A549 (cell line): ENCODE measurements at regions not wholly inside any gene's neighbourhood (a gene's known extent, or its start where the extent isn't known, plus 50 kb on each side); places are given as distances from the start of the nearest gene placed in this dataset.

Experiments used
- ATAC-seq, 2 experiments: fragments of 200-7000 bp in 1 of 2; fragments of >200 bp in 1 of 2; cut with Nextera tagmentation in 1 of 2; cut with Tn5 transposase in 1 of 2; 3 replicates each; pipeline versions ENCODE4 v1.8.0 to v1.9.1; 2018 to 2020; ENCODE audit warnings: mild to moderate bottlenecking in 1 of 2, moderate library complexity in 1 of 2
- CTCF ChIA-PET: fragments of 300-600 bp; sonication (Branson Sonifier 250); formaldehyde crosslinking; extraction: SDS; loops from one replicate; lab custom pipeline; 2021; ENCODE audit warnings: antibody characterized with exemption, inconsistent platforms; lab: Yijun Ruan, JAX
- POLR2A ChIA-PET: fragments of 350-600 bp; formaldehyde crosslinking; extraction: SDS; loops from one replicate; lab custom pipeline; 2021; ENCODE audit warnings: antibody characterized with exemption, inconsistent platforms; lab: Yijun Ruan, JAX
- DNase-seq, 2 experiments: peaks; one replicate each; pipeline versions ENCODE4 v3.0.0 to v3.0.0-alpha.2; 2011 to 2016; ENCODE audit warnings: low read depth in 1 of 2, low spot score in 1 of 2
- FAIRE-seq: peaks from 2 replicates; lab custom pipeline; 2011; peaks lifted over from hg19 to GRCh38; lab: Jason Lieb, UNC
- H3K27ac ChIP-seq, 2 experiments: fragments of >200 bp; sonication (Bioruptor Twin); formaldehyde crosslinking; 3 replicates each; pipeline ENCODE4 v1.5.1; 2016 to 2017
- H3K4me1 ChIP-seq: fragments of >200 bp; sonication (Bioruptor Twin); formaldehyde crosslinking; 3 replicates; pipeline ENCODE4 v1.6.1; 2016
- H3K4me2 ChIP-seq: fragments of >200 bp; sonication (Bioruptor Twin); formaldehyde crosslinking; 3 replicates; pipeline ENCODE4 v1.6.1; 2016
- H3K4me3 ChIP-seq: fragments of >200 bp; sonication (Bioruptor Twin); formaldehyde crosslinking; 3 replicates; pipeline ENCODE4 v1.5.1; 2016
- H3K9me3 ChIP-seq: fragments of >200 bp; sonication (Bioruptor Twin); formaldehyde crosslinking; 3 replicates; pipeline ENCODE4 v1.6.1; 2016
- EP300 ChIP-seq, 2 experiments: fragments of >200 bp; sonication (Bioruptor Twin); formaldehyde crosslinking; IDR thresholded peaks; 2 replicates in 1 of 2; 3 replicates in 1 of 2; pipeline ENCODE4 v1.6.1; 2016 to 2017
- ESRRA ChIP-seq: fragments of 150-350 bp; IDR thresholded peaks from 2 replicates; pipeline ENCODE4 v1.6.1; 2014; ENCODE audit warnings: mild to moderate bottlenecking, low read length, borderline replicate concordance
- FOSB ChIP-seq: fragments of 250-450 bp; sonication (Bioruptor Pico); IDR thresholded peaks from 2 replicates; pipeline ENCODE4 v1.5.0; 2020; ENCODE audit warnings: mild to moderate bottlenecking, moderate library complexity
- FOSL2 ChIP-seq, 2 experiments: fragments of 450-650 bp in 1 of 2; fragments of >200 bp in 1 of 2; sonication (Bioruptor Twin) in 1 of 2; formaldehyde crosslinking; IDR thresholded peaks; 2 replicates each; pipeline versions ENCODE4 v1.5.0 to v1.6.1; 2016 to 2020; ENCODE audit warnings: mild to moderate bottlenecking in 1 of 2, moderate library complexity in 1 of 2
- FOXS1 ChIP-seq: fragments of 250-450 bp; sonication (Bioruptor Pico); IDR thresholded peaks from 2 replicates; pipeline ENCODE4 v1.5.0; 2020; ENCODE audit warnings: mild to moderate bottlenecking, moderate library complexity
- GATA3 ChIP-seq: IDR thresholded peaks from 2 replicates; pipeline ENCODE4 v1.6.1; 2012; ENCODE audit warnings: borderline replicate concordance
- HEYL ChIP-seq: fragments of 250-450 bp; sonication (Bioruptor Pico); IDR thresholded peaks from 2 replicates; pipeline ENCODE4 v1.8.0; 2021; ENCODE audit warnings: mild to moderate bottlenecking, moderate library complexity
- JUN ChIP-seq, 2 experiments: fragments of >200 bp; sonication (Bioruptor Twin); formaldehyde crosslinking; IDR thresholded peaks; 2 replicates in 1 of 2; 3 replicates in 1 of 2; pipeline ENCODE4 v1.6.1; 2016 to 2017
- MAFK ChIP-seq: fragments of 450-650 bp; IDR thresholded peaks from 2 replicates; pipeline ENCODE4 v1.6.1; 2014; ENCODE audit not compliant: partially characterized antibody
- MAZ ChIP-seq: fragments of 150-350 bp; IDR thresholded peaks from 2 replicates; pipeline ENCODE4 v1.6.1; 2014; ENCODE audit warnings: antibody characterized with exemption, low read depth, low read length, borderline replicate concordance
- NFE2L2 ChIP-seq: fragments of 150-350 bp; conservative IDR thresholded peaks from 2 replicates; pipeline ENCODE4 v1.6.1; 2014; ENCODE audit warnings: low read length
- NPAS2 ChIP-seq: fragments of 250-450 bp; sonication (Bioruptor Pico); IDR thresholded peaks from 2 replicates; pipeline ENCODE4 v1.8.0; 2022; ENCODE audit warnings: mild to moderate bottlenecking, moderate library complexity, borderline replicate concordance
- NR3C1 ChIP-seq: fragments of >200 bp; sonication (Bioruptor Twin); formaldehyde crosslinking; IDR thresholded peaks from 3 replicates; pipeline ENCODE4 v1.6.1; 2017
- POLR2A ChIP-seq: IDR thresholded peaks from 2 replicates; pipeline ENCODE4 v1.6.1; 2012; ENCODE audit warnings: mild to moderate bottlenecking, low read length
- RAD21 ChIP-seq, 2 experiments: fragments of >200 bp in 1 of 2; sonication (Bioruptor Twin) in 1 of 2; formaldehyde crosslinking in 1 of 2; IDR thresholded peaks in 1 of 2; conservative IDR thresholded peaks in 1 of 2; 2 replicates in 1 of 2; 3 replicates in 1 of 2; pipeline ENCODE4 v1.6.1; 2012 to 2018; ENCODE audit warnings: inconsistent platforms in 1 of 2
- RFX5 ChIP-seq: fragments of 450-650 bp; IDR thresholded peaks from 2 replicates; pipeline ENCODE4 v1.7.1; 2014; ENCODE audit warnings: antibody characterized with exemption, mild to moderate bottlenecking, moderate library complexity
- SREBF2 ChIP-seq: fragments of 450-650 bp; IDR thresholded peaks from 2 replicates; pipeline ENCODE4 v1.6.1; 2014; ENCODE audit warnings: mild to moderate bottlenecking, moderate library complexity
- TFCP2L1 ChIP-seq: fragments of 250-450 bp; sonication (Bioruptor Pico); IDR thresholded peaks from 2 replicates; pipeline ENCODE4 v1.5.0; 2021; ENCODE audit warnings: mild to moderate bottlenecking
- ZFP36 ChIP-seq: fragments of 450-650 bp; IDR thresholded peaks from 2 replicates; pipeline ENCODE4 v1.6.1; 2014; ENCODE audit warnings: borderline replicate concordance; ENCODE audit not compliant: partially characterized antibody
- ZNF302 ChIP-seq: fragments of 250-450 bp; sonication (Bioruptor Pico); IDR thresholded peaks from 2 replicates; pipeline ENCODE4 v1.9.0; 2021; ENCODE audit warnings: inconsistent platforms, mild to moderate bottlenecking, moderate library complexity
- ZSCAN20 ChIP-seq: fragments of 250-450 bp; sonication (Bioruptor Pico); IDR thresholded peaks from 2 replicates; pipeline ENCODE4 v1.8.0; 2022; ENCODE audit warnings: mild to moderate bottlenecking, moderate library complexity
- WGBS: methylation state at CpG from one replicate; pipeline ENCODE4 v1.1.6; 2017; ENCODE audit errors: missing lambda C conversion rate; 5-methylcytosine and 5-hydroxymethylcytosine counted together
- TF ChIP-seq, protein P1 (sequence below): IDR thresholded peaks from 2 replicates; pipeline ENCODE4 v1.6.1; 2012; ENCODE audit warnings: low read depth, borderline replicate concordance
- TF ChIP-seq, protein P2 (sequence below): fragments of 250-450 bp; sonication (Bioruptor Pico); IDR thresholded peaks from 2 replicates; pipeline ENCODE4 v1.5.0; 2021; ENCODE audit warnings: mild to moderate bottlenecking, moderate library complexity, borderline replicate concordance
- TF ChIP-seq, protein P3 (sequence below): IDR thresholded peaks from 2 replicates; pipeline ENCODE4 v1.6.1; 2012
- TF ChIP-seq, protein P4 (sequence below): fragments of >200 bp; sonication (Bioruptor Twin); formaldehyde crosslinking; IDR thresholded peaks from 3 replicates; pipeline ENCODE4 v1.6.1; 2016

DNA sequence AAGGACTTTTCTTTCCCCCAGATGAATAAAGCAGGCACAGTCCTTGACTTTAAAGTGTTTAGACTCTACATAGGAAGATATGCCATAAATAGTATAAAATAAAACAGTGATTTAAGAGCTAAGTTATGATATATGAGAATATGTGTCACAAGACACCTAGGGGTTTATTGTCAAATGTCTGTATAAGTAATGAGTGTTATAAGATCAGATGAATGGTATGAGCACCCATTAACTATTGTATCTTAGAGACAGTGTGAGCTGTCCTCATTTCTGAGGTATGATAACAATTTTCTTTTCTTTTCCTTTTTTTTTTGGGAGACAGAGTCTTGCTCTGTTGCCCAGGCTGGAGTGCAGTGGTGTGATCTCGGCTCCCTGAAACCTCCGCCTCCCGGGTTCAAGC is 365.3 kb downstream of the RND3 start:
- no peak for DNase-seq
- POLR2A ChIA-PET: no interaction called here
- no peak for FAIRE-seq
- H3K4me3 ChIP-seq: no peak overlapping the region
- WGBS: 94% methylated on average over 3 of the region's 3 CpGs
- H3K4me1 ChIP-seq: peaks cover 66% of the 10 kb centered on the region
- peak overlapping the region; percentile 82 to 89; a peak in 5 of 6 replicates for H3K27ac ChIP-seq
- H3K4me2 ChIP-seq: no peak overlapping the region
- no peak for TF ChIP-seq RAD21 (conservative IDR thresholded peaks at IDR 0.05 in 1 of 2, IDR thresholded peaks at IDR 0.05 in 1 of 2)
- no peak for TF ChIP-seq FOSL2 (IDR thresholded peaks at IDR 0.05)
- TF ChIP-seq FOSL2 (CRISPR knock-in tag; IDR thresholded peaks at IDR 0.05): no peak
- no peak for TF ChIP-seq JUN (IDR thresholded peaks at IDR 0.05)
- no peak for TF ChIP-seq ZFP36
- TF ChIP-seq FOXS1: no peak
- TF ChIP-seq, protein P1, sequence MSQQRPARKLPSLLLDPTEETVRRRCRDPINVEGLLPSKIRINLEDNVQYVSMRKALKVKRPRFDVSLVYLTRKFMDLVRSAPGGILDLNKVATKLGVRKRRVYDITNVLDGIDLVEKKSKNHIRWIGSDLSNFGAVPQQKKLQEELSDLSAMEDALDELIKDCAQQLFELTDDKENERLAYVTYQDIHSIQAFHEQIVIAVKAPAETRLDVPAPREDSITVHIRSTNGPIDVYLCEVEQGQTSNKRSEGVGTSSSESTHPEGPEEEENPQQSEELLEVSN: no peak
- TF ChIP-seq MAZ: no peak
- no peak for TF ChIP-seq RFX5
- TF ChIP-seq FOSB (CRISPR knock-in tag): no peak
- no peak for TF ChIP-seq NPAS2 (CRISPR knock-in tag)
- TF ChIP-seq ZNF302: no peak
- no peak for TF ChIP-seq POLR2A
- ATAC-seq: no peak
- CTCF ChIA-PET: no interaction called here
- no peaks in the 10 kb centered on the region for H3K9me3 ChIP-seq

DNA sequence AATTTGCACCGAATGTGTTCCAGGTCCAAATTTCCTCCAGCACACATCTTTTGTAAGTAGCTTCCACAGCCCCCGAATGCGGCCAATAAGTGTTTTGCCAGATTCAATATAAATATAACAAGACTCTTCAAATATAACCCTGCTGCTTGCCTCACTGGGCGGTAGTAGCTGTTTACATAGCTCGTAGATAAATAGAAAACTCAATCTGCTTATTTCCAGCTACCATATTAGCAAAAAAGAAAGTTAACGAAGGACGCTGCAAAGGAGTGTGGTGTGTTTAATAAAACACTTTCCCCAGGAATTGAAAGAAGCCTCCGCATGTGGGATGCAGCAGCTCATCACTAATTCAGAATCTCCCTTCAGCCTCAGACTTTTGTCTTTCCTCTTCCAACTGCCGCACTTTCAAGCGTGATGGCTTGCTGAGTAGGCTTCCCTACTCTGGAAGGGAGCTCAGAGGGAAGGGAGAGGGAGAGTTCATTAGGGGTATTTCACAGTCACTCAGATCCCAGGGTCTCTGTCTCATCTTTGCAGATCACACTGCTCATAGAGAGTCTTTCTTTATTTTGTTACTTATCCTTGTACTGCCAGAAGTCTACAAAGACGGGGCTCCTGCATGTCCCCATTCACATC is 367.0 kb downstream of the RND3 start:
- DNase-seq (no peak), ATAC-seq (peak in 1 of 2 experiments; percentile 67; a peak in 3 of 6 replicates), FAIRE-seq (no peak)
- H3K4me3 ChIP-seq: peak overlapping the region; percentile 18; the same call in 1 of the 3 replicates
- WGBS: 21% methylated on average over 11 of the region's 11 CpGs
- peaks cover 49% of the 10 kb centered on the region for H3K4me1 ChIP-seq
- peak overlapping the region; percentile 81 for H3K4me2 ChIP-seq
- no peaks in the 10 kb centered on the region for H3K9me3 ChIP-seq
- no peak for TF ChIP-seq MAZ
- TF ChIP-seq, protein P2, sequence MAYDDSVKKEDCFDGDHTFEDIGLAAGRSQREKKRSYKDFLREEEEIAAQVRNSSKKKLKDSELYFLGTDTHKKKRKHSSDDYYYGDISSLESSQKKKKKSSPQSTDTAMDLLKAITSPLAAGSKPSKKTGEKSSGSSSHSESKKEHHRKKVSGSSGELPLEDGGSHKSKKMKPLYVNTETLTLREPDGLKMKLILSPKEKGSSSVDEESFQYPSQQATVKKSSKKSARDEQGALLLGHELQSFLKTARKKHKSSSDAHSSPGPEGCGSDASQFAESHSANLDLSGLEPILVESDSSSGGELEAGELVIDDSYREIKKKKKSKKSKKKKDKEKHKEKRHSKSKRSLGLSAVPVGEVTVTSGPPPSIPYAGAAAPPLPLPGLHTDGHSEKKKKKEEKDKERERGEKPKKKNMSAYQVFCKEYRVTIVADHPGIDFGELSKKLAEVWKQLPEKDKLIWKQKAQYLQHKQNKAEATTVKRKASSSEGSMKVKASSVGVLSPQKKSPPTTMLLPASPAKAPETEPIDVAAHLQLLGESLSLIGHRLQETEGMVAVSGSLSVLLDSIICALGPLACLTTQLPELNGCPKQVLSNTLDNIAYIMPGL (CRISPR knock-in tag): no peak
- no peak for TF ChIP-seq HEYL
- TF ChIP-seq GATA3: no peak
- TF ChIP-seq TFCP2L1 (CRISPR knock-in tag): no peak
- TF ChIP-seq NFE2L2: no peak
- no peak for TF ChIP-seq EP300 (IDR thresholded peaks at IDR 0.05)
- TF ChIP-seq, protein P3, sequence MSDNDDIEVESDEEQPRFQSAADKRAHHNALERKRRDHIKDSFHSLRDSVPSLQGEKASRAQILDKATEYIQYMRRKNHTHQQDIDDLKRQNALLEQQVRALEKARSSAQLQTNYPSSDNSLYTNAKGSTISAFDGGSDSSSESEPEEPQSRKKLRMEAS: no peak
- no peak for TF ChIP-seq SREBF2
- TF ChIP-seq ESRRA: no peak
- TF ChIP-seq, protein P4, sequence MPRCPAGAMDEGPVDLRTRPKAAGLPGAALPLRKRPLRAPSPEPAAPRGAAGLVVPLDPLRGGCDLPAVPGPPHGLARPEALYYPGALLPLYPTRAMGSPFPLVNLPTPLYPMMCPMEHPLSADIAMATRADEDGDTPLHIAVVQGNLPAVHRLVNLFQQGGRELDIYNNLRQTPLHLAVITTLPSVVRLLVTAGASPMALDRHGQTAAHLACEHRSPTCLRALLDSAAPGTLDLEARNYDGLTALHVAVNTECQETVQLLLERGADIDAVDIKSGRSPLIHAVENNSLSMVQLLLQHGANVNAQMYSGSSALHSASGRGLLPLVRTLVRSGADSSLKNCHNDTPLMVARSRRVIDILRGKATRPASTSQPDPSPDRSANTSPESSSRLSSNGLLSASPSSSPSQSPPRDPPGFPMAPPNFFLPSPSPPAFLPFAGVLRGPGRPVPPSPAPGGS: no peak
- no peak for TF ChIP-seq MAFK
- TF ChIP-seq ZSCAN20 (CRISPR knock-in tag): no peak
- TF ChIP-seq, protein P1: no peak
- TF ChIP-seq FOSL2 (IDR thresholded peaks at IDR 0.05): no peak
- TF ChIP-seq FOSL2 (CRISPR knock-in tag; IDR thresholded peaks at IDR 0.05): no peak
- no peak for TF ChIP-seq NR3C1
- peak overlapping the region; percentile 61 to 68 for H3K27ac ChIP-seq
- ChIA-PET POLR2A (no interaction called here), CTCF (interaction anchor here (0.8 to 1.4 kb wide), 2 partner anchors 12 to 14 kb away, joined by 3 to 5 read pairs; no protein-coding TSS in a partner anchor)
